Activated T-cell treated with anti-CD3 and anti-CD28 coated beads, Interleukin-2, amount 50 U/mL, for 72 hours (primary cell): ENCODE measurements at regions not wholly inside any gene's neighbourhood (a gene's known extent, or its start where the extent isn't known, plus 50 kb on each side); places are given as distances from the start of the nearest gene placed in this dataset.

ENCODE experiments used
- ATAC-seq, 2 donors: fragments of 150-1000 bp; cut with Tn5 transposase; replicated peaks in 1 of 2; 2 replicates each; pipeline ENCODE4 v1.10.0; 2021; ENCODE audit warnings: moderate library complexity in 2 of 2, mild to moderate bottlenecking in 1 of 2
- DNase-seq, 2 donors: peaks; one replicate each; pipeline ENCODE4 v3.0.0; 2021 to 2022; ENCODE audit warnings: mixed read lengths in 1 of 2
- H3K27ac Mint-ChIP-seq: one replicate; pipeline ENCODE4 v1.8.0; 2022; ENCODE audit warnings: mild to moderate bottlenecking, moderate library complexity, mixed read lengths
- H3K27me3 Mint-ChIP-seq: one replicate; pipeline ENCODE4 v1.8.0; 2022; ENCODE audit warnings: low read depth, mixed read lengths
- H3K36me3 Mint-ChIP-seq, 2 donors: one replicate each; pipeline ENCODE4 v1.8.0; 2022; ENCODE audit warnings: mixed read lengths in 2 of 2, mild to moderate bottlenecking in 1 of 2; ENCODE audit not compliant: insufficient read depth in 2 of 2
- H3K4me1 Mint-ChIP-seq: one replicate; pipeline ENCODE4 v1.8.0; 2022; ENCODE audit warnings: low read depth, mixed read lengths
- H3K4me3 Mint-ChIP-seq, 2 donors: one replicate each; pipeline ENCODE4 v1.8.0; 2022; ENCODE audit warnings: mild to moderate bottlenecking in 2 of 2, mixed read lengths in 2 of 2, moderate library complexity in 2 of 2
- H3K9me3 Mint-ChIP-seq, 2 donors: one replicate each; pipeline ENCODE4 v1.8.0; 2022; ENCODE audit warnings: mixed read lengths in 2 of 2

GRCh38 chr10:128716181-128716580, 590.0 kb upstream of the MKI67 start:
- peaks cover 5% of the 10 kb centered on the region for H3K27me3 Mint-ChIP-seq
- H3K27ac Mint-ChIP-seq: no peak overlapping the region
- ATAC-seq: no peak
- no peaks in the 10 kb centered on the region for H3K36me3 Mint-ChIP-seq
- DNase-seq: no peak
- H3K9me3 Mint-ChIP-seq: no peaks in the 10 kb centered on the region
- no peaks in the 10 kb centered on the region for H3K4me1 Mint-ChIP-seq
- no peak overlapping the region for H3K4me3 Mint-ChIP-seq

- Mint-ChIP-seq H3K36me3 (no peaks in the 10 kb centered on the region), H3K9me3 (no peaks in the 10 kb centered on the region), H3K27me3 (no peaks in the 10 kb centered on the region), H3K4me1 (no peaks in the 10 kb centered on the region), H3K4me3 (no peak overlapping the region), H3K27ac (no peak overlapping the region)
- DNase-seq: no peak
- no peak for ATAC-seq
Observed at GRCh38 chr10:128721963-128722445, 595.8 kb upstream of the MKI67 start.

DNA sequence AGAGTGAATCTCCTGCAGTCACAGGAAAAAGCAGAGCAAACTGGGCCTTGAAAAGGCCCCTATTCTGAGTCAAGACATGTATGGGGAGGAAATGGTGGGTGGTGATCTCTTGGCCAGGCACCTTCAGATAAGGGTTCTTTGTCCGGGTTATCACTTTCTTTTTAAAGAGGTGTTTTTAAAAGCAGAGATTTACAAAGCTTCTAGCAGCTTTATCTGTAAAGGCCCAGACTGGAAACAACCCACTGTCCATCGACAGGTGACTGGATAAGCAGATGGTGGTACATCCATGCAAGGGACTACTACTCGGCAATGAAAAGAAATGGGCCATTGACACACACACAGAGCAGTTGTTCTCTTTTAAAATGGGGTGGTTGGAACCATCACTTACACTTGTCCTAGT, 596.7 kb upstream of the MKI67 start:
- H3K4me1 Mint-ChIP-seq: no peaks in the 10 kb centered on the region
- H3K36me3 Mint-ChIP-seq: no peaks in the 10 kb centered on the region
- H3K4me3 Mint-ChIP-seq: no peak overlapping the region
- no peak for ATAC-seq
- H3K9me3 Mint-ChIP-seq: no peaks in the 10 kb centered on the region
- DNase-seq: no peak
- no peaks in the 10 kb centered on the region for H3K27me3 Mint-ChIP-seq
- H3K27ac Mint-ChIP-seq: no peak overlapping the region

- H3K36me3 Mint-ChIP-seq: no peaks in the 10 kb centered on the region
- H3K9me3 Mint-ChIP-seq: no peaks in the 10 kb centered on the region
- no peaks in the 10 kb centered on the region for H3K27me3 Mint-ChIP-seq
Observed at GRCh38 chr10:128723631-128724205, 597.5 kb upstream of the MKI67 start.

GRCh38 chr10:128725531-128725930, 599.3 kb upstream of the MKI67 start:
- ATAC-seq (no peak), DNase-seq (no peak)
- Mint-ChIP-seq H3K36me3 (no peaks in the 10 kb centered on the region), H3K4me3 (no peak overlapping the region), H3K27me3 (no peaks in the 10 kb centered on the region), H3K4me1 (no peaks in the 10 kb centered on the region), H3K9me3 (no peaks in the 10 kb centered on the region), H3K27ac (no peak overlapping the region)

More at GRCh38 chr10:128723631-128724205, 597.5 kb upstream of the MKI67 start:
- DNase-seq (no peak), ATAC-seq (no peak)
- Mint-ChIP-seq H3K27ac (no peak overlapping the region), H3K4me1 (no peaks in the 10 kb centered on the region), H3K4me3 (no peak overlapping the region)

DNA sequence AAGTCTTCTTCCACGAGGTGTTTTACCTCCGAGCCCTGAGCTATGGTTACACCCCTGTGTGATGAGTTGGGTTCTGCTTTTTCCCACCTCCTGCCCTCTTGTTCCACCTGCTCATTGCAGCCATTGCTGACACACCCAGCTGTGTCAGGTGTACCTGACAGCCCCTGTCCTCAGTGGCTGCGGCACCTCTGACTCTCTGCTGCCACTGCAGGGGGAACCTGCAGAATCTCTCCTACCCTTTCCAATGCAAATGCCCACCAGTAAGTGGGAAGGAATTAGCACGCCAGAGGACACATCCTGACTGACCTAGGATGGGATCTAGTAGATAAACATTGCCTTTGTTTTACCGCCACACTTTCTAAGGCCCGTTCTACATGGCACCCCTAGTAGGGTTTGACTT, 600.9 kb upstream of the MKI67 start:
- no peak overlapping the region for H3K27ac Mint-ChIP-seq
- no peaks in the 10 kb centered on the region for H3K36me3 Mint-ChIP-seq
- H3K9me3 Mint-ChIP-seq: no peaks in the 10 kb centered on the region
- ATAC-seq: no peak
- H3K27me3 Mint-ChIP-seq: no peaks in the 10 kb centered on the region
- no peaks in the 10 kb centered on the region for H3K4me1 Mint-ChIP-seq
- H3K4me3 Mint-ChIP-seq: no peak overlapping the region
- DNase-seq: no peak

- Mint-ChIP-seq H3K9me3 (no peaks in the 10 kb centered on the region), H3K27me3 (no peaks in the 10 kb centered on the region), H3K4me3 (no peak overlapping the region), H3K36me3 (no peaks in the 10 kb centered on the region), H3K4me1 (no peaks in the 10 kb centered on the region), H3K27ac (no peak overlapping the region)
- ATAC-seq: no peak
- DNase-seq: no peak
Observed at GRCh38 chr10:128729910-128730420, 603.7 kb upstream of the MKI67 start.

GRCh38 chr10:128730922-128731321, 604.7 kb upstream of the MKI67 start:
- Mint-ChIP-seq H3K36me3 (no peaks in the 10 kb centered on the region), H3K9me3 (no peaks in the 10 kb centered on the region), H3K27me3 (no peaks in the 10 kb centered on the region), H3K4me1 (no peaks in the 10 kb centered on the region), H3K4me3 (no peak overlapping the region), H3K27ac (no peak overlapping the region)
- ATAC-seq (no peak), DNase-seq (no peak)

GRCh38 chr10:128734161-128734560, 607.9 kb upstream of the MKI67 start:
- Mint-ChIP-seq H3K27ac (no peak overlapping the region), H3K36me3 (no peaks in the 10 kb centered on the region), H3K27me3 (no peaks in the 10 kb centered on the region), H3K9me3 (no peaks in the 10 kb centered on the region), H3K4me1 (no peaks in the 10 kb centered on the region), H3K4me3 (no peak overlapping the region)
- no peak for ATAC-seq
- no peak for DNase-seq

- H3K4me3 Mint-ChIP-seq: no peak overlapping the region
- no peak for ATAC-seq
- no peaks in the 10 kb centered on the region for H3K36me3 Mint-ChIP-seq
- no peaks in the 10 kb centered on the region for H3K27me3 Mint-ChIP-seq
- no peak overlapping the region for H3K27ac Mint-ChIP-seq
- H3K9me3 Mint-ChIP-seq: no peaks in the 10 kb centered on the region
- DNase-seq: no peak
- H3K4me1 Mint-ChIP-seq: no peaks in the 10 kb centered on the region
Observed at GRCh38 chr10:128734734-128735133, 608.5 kb upstream of the MKI67 start.

DNA sequence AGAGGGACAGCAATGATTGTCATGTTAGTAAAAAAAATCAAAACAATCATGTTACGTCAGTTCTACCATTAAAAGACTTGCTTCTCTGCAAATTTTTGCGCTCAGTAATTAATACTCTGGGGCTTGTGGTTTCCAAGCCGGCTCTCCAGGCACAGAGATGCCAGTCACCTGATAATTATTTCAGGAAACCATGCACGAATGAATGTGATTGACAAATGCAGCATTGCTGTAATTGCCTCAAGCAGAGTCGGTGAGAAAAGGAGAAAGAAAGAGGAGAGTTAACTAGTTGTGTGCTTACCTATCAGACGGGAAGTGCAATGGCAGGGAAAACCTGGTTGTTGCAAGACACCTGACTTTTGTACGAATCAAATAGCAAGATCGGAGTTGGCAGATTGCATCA, 609.8 kb upstream of the MKI67 start:
- Mint-ChIP-seq H3K36me3 (no peaks in the 10 kb centered on the region), H3K9me3 (no peaks in the 10 kb centered on the region), H3K27me3 (peaks cover 4% of the 10 kb centered on the region), H3K4me1 (no peaks in the 10 kb centered on the region), H3K4me3 (no peak overlapping the region), H3K27ac (no peak overlapping the region)
- DNase-seq: no peak
- ATAC-seq: no peak

DNA sequence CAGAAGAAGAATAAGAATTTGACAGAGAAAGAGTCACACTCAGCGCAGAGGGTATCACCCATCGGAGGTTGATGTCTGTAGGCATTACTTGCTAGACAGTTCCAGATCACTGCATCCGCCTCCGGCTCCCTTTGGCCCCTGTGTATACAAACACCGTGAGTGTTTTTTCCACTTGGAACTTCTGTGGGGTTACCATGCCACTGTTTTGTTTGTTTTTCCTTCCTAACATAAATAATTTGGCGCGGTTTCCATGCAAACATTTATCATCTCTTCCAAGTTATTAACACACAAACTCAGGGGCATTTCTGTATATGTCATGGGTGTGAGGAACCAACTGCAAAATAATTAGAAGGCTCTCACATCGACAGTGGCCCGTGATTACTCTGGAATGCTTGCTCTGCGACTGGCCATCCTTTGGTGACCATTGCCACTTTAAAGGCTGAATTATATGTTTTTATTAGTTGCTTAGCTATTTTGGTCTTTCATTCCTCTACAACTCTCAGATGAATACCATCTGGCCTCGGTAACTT, 612.2 kb upstream of the MKI67 start:
- no peak for ATAC-seq
- Mint-ChIP-seq H3K9me3 (no peaks in the 10 kb centered on the region), H3K27me3 (peaks cover 17% of the 10 kb centered on the region), H3K4me3 (no peak overlapping the region), H3K4me1 (no peaks in the 10 kb centered on the region), H3K27ac (no peak overlapping the region), H3K36me3 (no peaks in the 10 kb centered on the region)
- no peak for DNase-seq

GRCh38 chr10:128739930-128740329, 613.7 kb upstream of the MKI67 start:
- no peak overlapping the region for H3K27ac Mint-ChIP-seq
- DNase-seq (no peak), ATAC-seq (no peak)
- no peaks in the 10 kb centered on the region for H3K9me3 Mint-ChIP-seq
- H3K36me3 Mint-ChIP-seq: no peaks in the 10 kb centered on the region
- no peaks in the 10 kb centered on the region for H3K4me1 Mint-ChIP-seq
- peaks cover 18% of the 10 kb centered on the region for H3K27me3 Mint-ChIP-seq
- no peak overlapping the region for H3K4me3 Mint-ChIP-seq

DNA sequence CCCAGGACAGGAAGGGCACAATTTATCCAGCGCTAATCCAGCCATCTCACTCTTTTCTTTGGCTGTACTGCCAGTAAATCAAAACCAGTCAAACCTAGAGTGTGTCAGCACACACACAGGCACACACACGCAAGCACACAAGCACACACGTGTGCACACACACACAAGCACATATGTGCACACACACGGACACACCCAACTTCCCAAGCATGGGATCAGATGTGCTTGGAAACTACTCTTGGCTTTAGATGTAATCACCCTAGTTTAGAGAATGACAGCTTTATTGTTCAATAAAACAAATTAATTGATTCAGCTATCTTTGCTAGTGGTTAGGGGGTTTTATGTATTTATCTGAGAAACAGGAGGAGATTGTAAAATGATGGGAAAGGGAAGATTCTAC, 615.0 kb upstream of the MKI67 start:
- Mint-ChIP-seq H3K4me3 (no peak overlapping the region), H3K36me3 (no peaks in the 10 kb centered on the region), H3K9me3 (no peaks in the 10 kb centered on the region), H3K27me3 (peaks cover 18% of the 10 kb centered on the region), H3K27ac (no peak overlapping the region), H3K4me1 (no peaks in the 10 kb centered on the region)
- DNase-seq: no peak
- ATAC-seq: no peak
